Skeletal muscle tissue (tissue), 3 donors: ENCODE measurements at regions not wholly inside any gene's neighbourhood (a gene's known extent, or its start where the extent isn't known, plus 50 kb on each side); places are given as distances from the start of the nearest gene placed in this dataset.

ENCODE experiments used
- H3K27ac ChIP-seq: one replicate; pipeline ENCODE4 v1.7.0; 2013; ENCODE audit warnings: mild to moderate bottlenecking, low read depth, low read length, inconsistent platforms
- H3K27me3 ChIP-seq, 3 donors: one replicate each; pipeline ENCODE4 v1.7.0; 2013; ENCODE audit warnings: low read length in 3 of 3; ENCODE audit not compliant: control insufficient read depth in 3 of 3, insufficient read depth in 3 of 3
- H3K36me3 ChIP-seq, 3 donors: one replicate each; pipeline ENCODE4 v1.7.0; 2013; ENCODE audit warnings: low read length in 3 of 3; ENCODE audit not compliant: control insufficient read depth in 3 of 3, insufficient read depth in 3 of 3
- H3K4me1 ChIP-seq, 3 donors: one replicate each; pipeline ENCODE4 v1.7.0; 2013; ENCODE audit warnings: low read length in 3 of 3, mild to moderate bottlenecking in 3 of 3; ENCODE audit not compliant: control insufficient read depth in 3 of 3, insufficient read depth in 3 of 3
- H3K4me3 ChIP-seq, 3 donors: one replicate each; pipeline ENCODE4 v1.7.0; 2013; ENCODE audit warnings: low read length in 3 of 3
- H3K9ac ChIP-seq, 3 donors: one replicate each; pipeline ENCODE4 v1.7.0; 2013; ENCODE audit warnings: low read length in 3 of 3, mild to moderate bottlenecking in 3 of 3, moderate library complexity in 2 of 3, low read depth in 1 of 3
- H3K9me3 ChIP-seq, 3 donors: one replicate each; pipeline ENCODE4 v1.7.0; 2013; ENCODE audit warnings: low read length in 3 of 3; ENCODE audit not compliant: control insufficient read depth in 3 of 3
- donor health status: Osteomylitis.

- H3K4me1 ChIP-seq = no peaks in the 10 kb centered on the region
- no peak overlapping the region for H3K4me3 ChIP-seq
- no peaks in the 10 kb centered on the region for H3K9me3 ChIP-seq
- no peaks in the 10 kb centered on the region for H3K27me3 ChIP-seq
- H3K36me3 ChIP-seq = no peaks in the 10 kb centered on the region
- no peak overlapping the region for H3K9ac ChIP-seq
- H3K27ac ChIP-seq = no peak overlapping the region
Observed at GRCh38 chr9:103068753-103069152, 73.6 kb downstream of the CYLC2 start.

GRCh38 chr9:103078581-103078980, 83.4 kb downstream of the CYLC2 start:
- Histone ChIP-seq H3K36me3 (no peaks in the 10 kb centered on the region), H3K27ac (no peak overlapping the region), H3K9ac (no peak overlapping the region)

DNA sequence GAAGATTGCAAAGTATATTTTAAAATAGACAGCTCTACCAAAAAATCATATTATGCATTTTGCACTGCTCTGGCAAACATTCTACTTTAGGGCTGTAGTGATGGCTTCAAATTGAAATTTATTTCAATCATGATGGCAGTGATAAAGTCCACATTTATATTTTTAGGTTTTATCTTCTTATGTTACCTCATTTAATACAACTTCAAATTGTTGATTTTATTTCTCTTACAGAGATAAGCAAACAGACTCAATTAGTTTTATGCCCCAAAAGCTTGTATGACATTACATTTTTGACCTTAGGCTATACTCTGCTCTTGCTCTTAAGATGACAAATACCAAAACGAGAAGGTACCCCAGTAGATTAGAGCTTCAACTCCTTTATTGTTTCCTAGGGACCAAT, 87.4 kb downstream of the CYLC2 start:
- H3K4me1 ChIP-seq = no peaks in the 10 kb centered on the region

More at GRCh38 chr9:103078581-103078980, 83.4 kb downstream of the CYLC2 start:
- H3K4me3 ChIP-seq = no peak overlapping the region
- H3K9me3 ChIP-seq = no peaks in the 10 kb centered on the region
- no peaks in the 10 kb centered on the region for H3K27me3 ChIP-seq
- H3K4me1 ChIP-seq = no peaks in the 10 kb centered on the region

GRCh38 chr9:103089357-103089756, 94.2 kb downstream of the CYLC2 start:
- no peak overlapping the region for H3K9ac ChIP-seq
- H3K4me3 ChIP-seq = no peak overlapping the region
- H3K27me3 ChIP-seq = no peaks in the 10 kb centered on the region
- H3K4me1 ChIP-seq = no peaks in the 10 kb centered on the region
- H3K36me3 ChIP-seq = no peaks in the 10 kb centered on the region
- H3K9me3 ChIP-seq = no peaks in the 10 kb centered on the region
- H3K27ac ChIP-seq = no peak overlapping the region

More for the DNA sequence above, 87.4 kb downstream of the CYLC2 start:
- Histone ChIP-seq H3K9ac (no peak overlapping the region), H3K4me3 (no peak overlapping the region), H3K27me3 (no peaks in the 10 kb centered on the region), H3K9me3 (no peaks in the 10 kb centered on the region), H3K36me3 (no peaks in the 10 kb centered on the region), H3K27ac (no peak overlapping the region)

DNA sequence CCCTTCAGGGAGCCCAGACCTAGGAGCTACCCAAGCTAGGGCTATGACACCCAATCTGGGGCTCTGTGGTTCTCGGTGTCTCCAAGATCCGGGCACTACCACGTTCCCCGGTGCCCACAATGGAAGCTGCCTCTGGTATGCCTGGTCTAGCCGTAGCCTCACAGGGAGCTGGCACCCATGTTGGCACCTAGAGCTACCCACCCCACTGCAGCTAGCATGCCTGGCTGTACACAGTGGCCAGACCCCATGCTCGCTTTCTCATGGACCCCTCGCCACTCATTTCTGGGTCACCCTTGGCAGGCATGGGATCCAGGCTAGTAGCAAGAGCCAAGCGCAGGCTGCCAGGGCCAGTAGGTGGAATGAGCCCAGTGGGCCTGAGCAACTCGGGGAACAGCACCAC, 109.0 kb downstream of the CYLC2 start:
- no peaks in the 10 kb centered on the region for H3K4me1 ChIP-seq
- no peak overlapping the region for H3K9ac ChIP-seq
- no peaks in the 10 kb centered on the region for H3K9me3 ChIP-seq
- H3K27ac ChIP-seq = no peak overlapping the region
- H3K36me3 ChIP-seq = no peaks in the 10 kb centered on the region
- H3K4me3 ChIP-seq = no peak overlapping the region
- no peaks in the 10 kb centered on the region for H3K27me3 ChIP-seq

DNA sequence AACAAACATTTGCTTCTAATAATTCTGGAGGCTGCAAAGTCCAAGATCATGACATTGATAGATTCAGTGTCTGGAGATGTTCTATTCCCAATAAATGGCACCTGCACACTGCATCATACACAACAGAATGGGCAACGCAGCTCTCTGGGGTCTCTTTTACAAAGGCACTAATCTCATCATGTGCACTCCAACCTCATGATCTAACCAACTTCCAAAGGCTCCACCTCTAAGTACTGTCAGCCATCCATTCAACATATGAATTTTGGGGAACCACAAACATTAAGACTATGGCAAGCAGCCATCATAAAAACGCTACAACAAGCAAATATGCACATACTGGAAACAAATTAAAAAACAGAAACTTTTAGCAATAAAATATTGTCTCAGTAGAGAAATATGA, 121.1 kb downstream of the CYLC2 start:
- H3K27ac ChIP-seq = no peak overlapping the region
- no peaks in the 10 kb centered on the region for H3K36me3 ChIP-seq
- H3K9me3 ChIP-seq = no peaks in the 10 kb centered on the region
- no peak overlapping the region for H3K4me3 ChIP-seq
- H3K4me1 ChIP-seq = no peaks in the 10 kb centered on the region
- no peaks in the 10 kb centered on the region for H3K27me3 ChIP-seq
- H3K9ac ChIP-seq = no peak overlapping the region

DNA sequence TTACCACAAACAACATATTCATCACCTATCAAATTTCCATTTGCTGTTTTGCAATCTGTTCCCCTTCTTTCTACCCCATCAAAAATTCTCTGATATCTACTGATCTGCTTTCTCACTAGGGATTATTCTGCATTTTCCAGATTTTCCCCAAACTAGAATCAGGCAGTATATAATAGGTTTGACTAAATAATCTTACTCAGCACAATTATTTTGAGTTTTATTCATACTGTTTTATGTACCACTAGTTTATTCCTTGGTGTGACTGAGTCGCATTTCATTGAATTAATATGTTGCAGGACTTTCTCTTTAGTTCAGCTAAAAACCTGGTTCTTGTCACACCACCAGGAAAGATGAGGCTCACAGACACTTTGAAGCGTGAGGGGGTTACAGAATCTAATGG, 131.4 kb downstream of the CYLC2 start:
- H3K27me3 ChIP-seq = no peaks in the 10 kb centered on the region
- H3K9ac ChIP-seq = no peak overlapping the region
- H3K36me3 ChIP-seq = no peaks in the 10 kb centered on the region
- peaks cover 0 to 15% (median 5%) of the 10 kb centered on the region in 3 donors for H3K9me3 ChIP-seq
- no peak overlapping the region for H3K27ac ChIP-seq
- no peaks in the 10 kb centered on the region for H3K4me1 ChIP-seq
- H3K4me3 ChIP-seq = no peak overlapping the region

DNA sequence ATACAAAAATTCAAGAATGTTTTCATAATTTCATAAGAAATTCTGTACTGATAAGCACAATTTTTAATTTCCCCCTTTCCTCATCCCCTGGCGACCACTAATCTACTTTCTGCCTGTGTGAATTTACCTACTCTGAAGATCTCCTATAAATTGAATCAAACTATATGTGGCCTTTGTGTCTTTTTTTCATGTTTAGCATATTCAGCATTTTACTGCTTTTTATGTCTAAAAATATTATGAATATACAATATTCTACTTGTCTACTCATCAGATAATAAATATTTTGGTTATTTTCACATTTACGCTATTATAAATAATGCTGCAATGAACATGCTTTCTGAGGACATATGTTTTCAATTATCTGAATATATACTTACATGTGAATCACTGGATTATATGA, 144.8 kb downstream of the CYLC2 start:
- no peaks in the 10 kb centered on the region for H3K27me3 ChIP-seq
- no peak overlapping the region for H3K27ac ChIP-seq
- H3K4me3 ChIP-seq = no peak overlapping the region
- no peaks in the 10 kb centered on the region for H3K4me1 ChIP-seq
- no peak overlapping the region for H3K9ac ChIP-seq
- H3K36me3 ChIP-seq = no peaks in the 10 kb centered on the region
- H3K9me3 ChIP-seq = no peaks in the 10 kb centered on the region

DNA sequence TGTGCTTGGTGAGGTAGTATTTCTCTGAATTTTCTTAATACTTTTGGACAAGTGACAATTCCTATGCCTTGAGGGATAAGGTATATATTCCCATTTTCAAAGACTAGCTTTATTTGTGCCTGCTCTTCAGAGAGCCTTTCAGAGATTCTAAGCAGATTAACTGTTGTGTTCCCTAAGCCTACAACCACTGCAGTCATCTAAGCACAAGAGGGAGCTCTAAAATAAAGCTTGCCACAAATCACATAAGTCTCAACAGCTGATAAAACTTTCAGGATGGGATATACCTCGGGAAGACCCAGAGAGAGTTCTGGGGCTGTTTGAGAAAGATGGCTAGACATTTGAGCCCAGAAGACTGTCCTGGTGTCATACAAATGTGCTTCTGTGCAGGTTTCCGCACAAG, 157.3 kb downstream of the CYLC2 start:
- H3K27me3 ChIP-seq = no peaks in the 10 kb centered on the region
- no peak overlapping the region for H3K27ac ChIP-seq
- no peaks in the 10 kb centered on the region for H3K4me1 ChIP-seq
- no peaks in the 10 kb centered on the region for H3K36me3 ChIP-seq
- no peak overlapping the region for H3K9ac ChIP-seq
- H3K4me3 ChIP-seq = no peak overlapping the region
- peaks cover 0 to 4% (median 2%) of the 10 kb centered on the region in 3 donors for H3K9me3 ChIP-seq

GRCh38 chr9:103167530-103167929, 172.4 kb downstream of the CYLC2 start:
- Histone ChIP-seq H3K4me1 (no peaks in the 10 kb centered on the region), H3K27ac (no peak overlapping the region), H3K36me3 (no peaks in the 10 kb centered on the region), H3K9me3 (peaks cover 0 to 2% (median 2%) of the 10 kb centered on the region in 3 donors), H3K4me3 (no peak overlapping the region), H3K9ac (no peak overlapping the region), H3K27me3 (no peaks in the 10 kb centered on the region)

GRCh38 chr9:103168254-103168653, 173.1 kb downstream of the CYLC2 start:
- no peaks in the 10 kb centered on the region for H3K36me3 ChIP-seq
- H3K9me3 ChIP-seq = peaks cover 0 to 2% (median 2%) of the 10 kb centered on the region in 3 donors
- no peaks in the 10 kb centered on the region for H3K27me3 ChIP-seq
- H3K27ac ChIP-seq = no peak overlapping the region
- H3K4me3 ChIP-seq = no peak overlapping the region
- H3K9ac ChIP-seq = no peak overlapping the region
- no peaks in the 10 kb centered on the region for H3K4me1 ChIP-seq
